Cardiac muscle cell (in vitro differentiated cells and primary cell): ENCODE measurements at regions not wholly inside any gene's neighbourhood (a gene's known extent, or its start where the extent isn't known, plus 50 kb on each side); places are given as distances from the start of the nearest gene placed in this dataset.

Experiments
- DNase-seq, 2 donors: peaks; one replicate each; pipeline versions ENCODE4 v3.0.0 to v3.0.0-alpha.2; 2010 to 2017; ENCODE audit warnings: low read depth in 1 of 2, low spot score in 1 of 2
- H3K27ac ChIP-seq: fragments of 200-600 bp; sonication (generic); 2 replicates; pipeline ENCODE4 v1.5.1; 2016
- H3K27me3 ChIP-seq: fragments of 200-600 bp; sonication (generic); 2 replicates; pipeline ENCODE4 v1.6.0; 2016; ENCODE audit warnings: control low read depth
- H3K36me3 ChIP-seq: fragments of 200-600 bp; sonication (generic); 2 replicates; pipeline ENCODE4 v1.5.1; 2016; ENCODE audit warnings: control low read depth
- H3K4me1 ChIP-seq: fragments of 200-600 bp; sonication (generic); 2 replicates; pipeline ENCODE4 v1.8.1; 2017; ENCODE audit warnings: low read depth, mild to moderate bottlenecking, mixed run types
- H3K4me3 ChIP-seq: fragments of 200-600 bp; sonication (generic); 2 replicates; pipeline ENCODE4 v1.5.1; 2016; ENCODE audit warnings: mild to moderate bottlenecking
- H3K9me3 ChIP-seq: fragments of 200-600 bp; sonication (generic); 2 replicates; pipeline ENCODE4 v1.5.1; 2017; ENCODE audit warnings: low read depth, mild to moderate bottlenecking, control low read depth
- CTCF ChIP-seq: IDR thresholded peaks from 2 replicates; pipeline ENCODE4 v1.5.1; 2012; ENCODE audit warnings: low read depth, mild to moderate bottlenecking, low read length

- no peaks in the 10 kb centered on the region for H3K9me3 ChIP-seq
- H3K4me3 ChIP-seq: no peak overlapping the region
- H3K4me1 ChIP-seq: no peaks in the 10 kb centered on the region
- H3K27ac ChIP-seq: no peak overlapping the region
- no peak for DNase-seq
- H3K27me3 ChIP-seq: no peaks in the 10 kb centered on the region
- H3K36me3 ChIP-seq: no peaks in the 10 kb centered on the region
- no peak for TF ChIP-seq CTCF
These were observed 61.5 kb upstream of the DCBLD2 start for GRCh38 chr3:98962951-98963350.

- H3K4me3 ChIP-seq: no peak overlapping the region
- no peak overlapping the region for H3K27ac ChIP-seq
- no peaks in the 10 kb centered on the region for H3K36me3 ChIP-seq
- H3K4me1 ChIP-seq: no peaks in the 10 kb centered on the region
- TF ChIP-seq CTCF: no peak
- DNase-seq: peak in 1 of 2 donors; percentile 50
- no peaks in the 10 kb centered on the region for H3K9me3 ChIP-seq
- H3K27me3 ChIP-seq: no peaks in the 10 kb centered on the region
These were observed 60.9 kb upstream of the DCBLD2 start for GRCh38 chr3:98962189-98962930.

- peak in 1 of 2 donors; percentile 67 for DNase-seq
- H3K36me3 ChIP-seq: no peaks in the 10 kb centered on the region
- H3K27ac ChIP-seq: no peak overlapping the region
- no peak overlapping the region for H3K4me3 ChIP-seq
- no peak for TF ChIP-seq CTCF
- no peaks in the 10 kb centered on the region for H3K9me3 ChIP-seq
- no peaks in the 10 kb centered on the region for H3K27me3 ChIP-seq
- no peaks in the 10 kb centered on the region for H3K4me1 ChIP-seq
These were observed 60.0 kb upstream of the DCBLD2 start for GRCh38 chr3:98961161-98962155.

GRCh38 chr3:98957681-98958080 is 56.2 kb upstream of the DCBLD2 start:
- Histone ChIP-seq H3K27me3 (no peaks in the 10 kb centered on the region), H3K36me3 (no peaks in the 10 kb centered on the region), H3K9me3 (no peaks in the 10 kb centered on the region), H3K4me1 (no peaks in the 10 kb centered on the region), H3K27ac (no peak overlapping the region), H3K4me3 (no peak overlapping the region)
- TF ChIP-seq CTCF: no peak
- DNase-seq: no peak

- no peaks in the 10 kb centered on the region for H3K9me3 ChIP-seq
- H3K4me1 ChIP-seq: no peaks in the 10 kb centered on the region
- H3K36me3 ChIP-seq: no peaks in the 10 kb centered on the region
- no peak overlapping the region for H3K27ac ChIP-seq
- no peak for DNase-seq
- no peak for TF ChIP-seq CTCF
- H3K27me3 ChIP-seq: no peaks in the 10 kb centered on the region
- H3K4me3 ChIP-seq: no peak overlapping the region
These were observed 54.5 kb upstream of the DCBLD2 start for GRCh38 chr3:98956008-98956407.
